SH-SY5Y (cell line): ENCODE measurements at regions not wholly inside any gene's neighbourhood (a gene's known extent, or its start where the extent isn't known, plus 50 kb on each side); places are given as distances from the start of the nearest gene placed in this dataset.

Experiments
- GATA2 ChIP-seq: IDR thresholded peaks from 2 replicates; pipeline ENCODE4 v1.6.1; 2011; ENCODE audit warnings: mild to moderate bottlenecking, low read depth, low read length
- GATA3 ChIP-seq: IDR thresholded peaks from 2 replicates; pipeline ENCODE4 v1.6.1; 2011; ENCODE audit warnings: low read depth, mild to moderate bottlenecking, low read length, moderate library complexity

- TF ChIP-seq GATA2 = no peak
- TF ChIP-seq GATA3 = no peak
Measured at GRCh38 chr3:181770296-181770695, 58.6 kb downstream of the SOX2 start.
